ENCODE measurements at regions not wholly inside any gene's neighbourhood (a gene's known extent, or its start where the extent isn't known, plus 50 kb on each side); places are given as distances from the start of the nearest gene placed in this dataset.

GRCh38 chr5:44660251-44660650 lies 148.5 kb upstream of the MRPS30 start:
- Histone ChIP-seq H3K27ac (ENCODE audit: low read length in 2 of 2) (no peak overlapping the region), H3K36me3 (replicated peaks in 1 of 2; ENCODE audit: control extremely low read depth in 1 of 2, control insufficient read depth in 1 of 2, extremely low read depth in 1 of 2, insufficient read depth in 2 of 2, low read length in 1 of 2) (no peaks in the 10 kb centered on the region), H4K20me1 (ENCODE audit: control insufficient read depth, insufficient read depth, low read length, poor library complexity, severe bottlenecking) (no peaks in the 10 kb centered on the region), H3K4me1 (ENCODE audit: control insufficient read depth in 2 of 2, insufficient read depth in 2 of 2, low read length in 2 of 2) (no peaks in the 10 kb centered on the region), H3K4me2 (replicated peaks; ENCODE audit: low read depth, low read length, poor library complexity, severe bottlenecking) (no peak overlapping the region), H3K4me3 (ENCODE audit: control extremely low read depth in 1 of 5, extremely low read depth in 1 of 5, insufficient read depth in 1 of 5, low read depth in 2 of 5, low read length in 4 of 5) (no peak overlapping the region), H3K27me3 (replicated peaks in 1 of 4; ENCODE audit: control extremely low read depth in 1 of 4, control insufficient read depth in 3 of 4, insufficient read depth in 4 of 4, low read length in 3 of 4) (no peaks in the 10 kb centered on the region), H3K9ac (ENCODE audit: low read length) (no peak overlapping the region), H2AFZ (ENCODE audit: insufficient read depth, low read depth, low read length, poor library complexity, severe bottlenecking) (no peak overlapping the region), H3K9me3 (ENCODE audit: control extremely low read depth in 1 of 3, control insufficient read depth in 2 of 3, insufficient read depth in 1 of 3, low read length in 2 of 3) (peaks cover 0 to 18% (median 4%) of the 10 kb centered on the region in 3 donors), H3K79me2 (ENCODE audit: control insufficient read depth, insufficient read depth, low read length) (no peaks in the 10 kb centered on the region)
- Mint-ChIP-seq H3K27me3 (no peaks in the 10 kb centered on the region), H3K4me3 (no peak overlapping the region), H3K4me1 (no peaks in the 10 kb centered on the region), H3K27ac (no peak overlapping the region), H3K9me3 (ENCODE audit: insufficient read depth) (peaks cover 15% of the 10 kb centered on the region)
- CTCF ChIA-PET: no interaction called here
- TF ChIP-seq EZH2 (IDR thresholded peaks at IDR 0.05; ENCODE audit: borderline replicate concordance, insufficient read depth, low read depth, low read length, poor library complexity, severe bottlenecking) (no peak), CTCF (IDR thresholded peaks at IDR 0.05) (no peak)
- intact Hi-C loops (cut with micrococcal nuclease): no loop called here
- DNase-seq (no peak), ATAC-seq (ENCODE audit: low read depth) (no peak)
- POLR2A ChIA-PET: no interaction called here

- TF ChIP-seq CTCF (IDR thresholded peaks at IDR 0.05): no peak
- no peak for TF ChIP-seq EZH2 (IDR thresholded peaks at IDR 0.05; ENCODE audit: borderline replicate concordance, insufficient read depth, low read depth, low read length, poor library complexity, severe bottlenecking)
- no peak overlapping the region for H3K27ac Mint-ChIP-seq
- H3K27me3 Mint-ChIP-seq: no peaks in the 10 kb centered on the region
- Histone ChIP-seq H2AFZ (ENCODE audit: insufficient read depth, low read depth, low read length, poor library complexity, severe bottlenecking) (no peak overlapping the region), H3K9ac (ENCODE audit: low read length) (no peak overlapping the region), H3K9me3 (ENCODE audit: control extremely low read depth in 1 of 3, control insufficient read depth in 2 of 3, insufficient read depth in 1 of 3, low read length in 2 of 3) (peaks cover 0 to 12% (median 4%) of the 10 kb centered on the region in 3 donors), H3K4me2 (replicated peaks; ENCODE audit: low read depth, low read length, poor library complexity, severe bottlenecking) (no peak overlapping the region), H3K36me3 (replicated peaks in 1 of 2; ENCODE audit: control extremely low read depth in 1 of 2, control insufficient read depth in 1 of 2, extremely low read depth in 1 of 2, insufficient read depth in 2 of 2, low read length in 1 of 2) (no peaks in the 10 kb centered on the region), H3K4me1 (ENCODE audit: control insufficient read depth in 2 of 2, insufficient read depth in 2 of 2, low read length in 2 of 2) (no peaks in the 10 kb centered on the region), H3K27me3 (replicated peaks in 1 of 4; ENCODE audit: control extremely low read depth in 1 of 4, control insufficient read depth in 3 of 4, insufficient read depth in 4 of 4, low read length in 3 of 4) (no peaks in the 10 kb centered on the region), H3K4me3 (ENCODE audit: control extremely low read depth in 1 of 5, extremely low read depth in 1 of 5, insufficient read depth in 1 of 5, low read depth in 2 of 5, low read length in 4 of 5) (no peak overlapping the region), H3K79me2 (ENCODE audit: control insufficient read depth, insufficient read depth, low read length) (no peaks in the 10 kb centered on the region), H4K20me1 (ENCODE audit: control insufficient read depth, insufficient read depth, low read length, poor library complexity, severe bottlenecking) (no peaks in the 10 kb centered on the region), H3K27ac (ENCODE audit: low read length in 2 of 2) (no peak overlapping the region)
- peaks cover 17% of the 10 kb centered on the region for H3K9me3 Mint-ChIP-seq (ENCODE audit: insufficient read depth)
- 93% methylated on average over 3 of the region's 3 CpGs for WGBS (ENCODE audit: insufficient coverage)
- ChIA-PET CTCF (no interaction called here), POLR2A (no interaction called here)
- no peak overlapping the region for H3K4me3 Mint-ChIP-seq
- ATAC-seq (ENCODE audit: low read depth) (no peak), DNase-seq (no peak)
- no peaks in the 10 kb centered on the region for H3K4me1 Mint-ChIP-seq
- intact Hi-C loops (cut with micrococcal nuclease): no loop called here
These were observed 149.4 kb upstream of the MRPS30 start for GRCh38 chr5:44659334-44659733.
